Fibroblast of skin of back (primary cell): ENCODE measurements at regions not wholly inside any gene's neighbourhood (a gene's known extent, or its start where the extent isn't known, plus 50 kb on each side); places are given as distances from the start of the nearest gene placed in this dataset.
"Not testable (repeated sequence)": the region's sequence is repeated elsewhere in the genome, so short reads cannot be mapped to it uniquely, and the experiment has no call there.

ENCODE experiments used
- DNase-seq: peaks from one replicate; pipeline ENCODE4 v3.0.0-alpha.2; 2013

- DNase-seq: no peak
Measured at GRCh38 chr18:22044474-22045220, 124.7 kb upstream of the GATA6 start.

GRCh38 chr18:22045221-22045918 is 124.0 kb upstream of the GATA6 start:
- no peak for DNase-seq

GRCh38 chr18:22046473-22046872 is 122.9 kb upstream of the GATA6 start:
- DNase-seq: no peak

GRCh38 chr18:22047485-22047884 is 121.9 kb upstream of the GATA6 start:
- DNase-seq: no peak

GRCh38 chr18:22048221-22048620 is 121.2 kb upstream of the GATA6 start:
- no peak for DNase-seq

- no peak for DNase-seq
Measured at GRCh38 chr18:22048932-22049615, 120.3 kb upstream of the GATA6 start.

- DNase-seq: no peak
Measured at GRCh38 chr18:22052405-22053105, 116.8 kb upstream of the GATA6 start.

- DNase-seq: no peak
Measured at GRCh38 chr18:22055466-22056238, 113.7 kb upstream of the GATA6 start.

GRCh38 chr18:22056950-22057349 is 112.4 kb upstream of the GATA6 start:
- DNase-seq: no peak

- no peak for DNase-seq
Measured at GRCh38 chr18:22057908-22058527, 111.4 kb upstream of the GATA6 start.

- no peak for DNase-seq
Measured at GRCh38 chr18:22060361-22060760, 109.0 kb upstream of the GATA6 start.

GRCh38 chr18:22063102-22063501 is 106.3 kb upstream of the GATA6 start:
- DNase-seq: no peak

- no peak for DNase-seq
Measured at GRCh38 chr18:22063672-22064071, 105.7 kb upstream of the GATA6 start.

- DNase-seq: no peak
Measured at GRCh38 chr18:22064581-22064980, 104.8 kb upstream of the GATA6 start.

GRCh38 chr18:22065311-22065710 is 104.1 kb upstream of the GATA6 start:
- no peak for DNase-seq

GRCh38 chr18:22066083-22066485 is 103.3 kb upstream of the GATA6 start:
- DNase-seq: no peak

GRCh38 chr18:22067109-22067508 is 102.3 kb upstream of the GATA6 start:
- no peak for DNase-seq

GRCh38 chr18:22067682-22068081 is 101.7 kb upstream of the GATA6 start:
- no peak for DNase-seq

GRCh38 chr18:22068784-22069183 is 100.6 kb upstream of the GATA6 start:
- not testable (repeated sequence) for DNase-seq

GRCh38 chr18:22069916-22070315 is 99.5 kb upstream of the GATA6 start:
- DNase-seq: no peak

GRCh38 chr18:22073411-22073810 is 96.0 kb upstream of the GATA6 start:
- DNase-seq: no peak
